ENCODE measurements at regions not wholly inside any gene's neighbourhood (a gene's known extent, or its start where the extent isn't known, plus 50 kb on each side); places are given as distances from the start of the nearest gene placed in this dataset.
A peak's percentile ranks its signal among the peaks of the same experiment; 100 is the strongest.

DNA sequence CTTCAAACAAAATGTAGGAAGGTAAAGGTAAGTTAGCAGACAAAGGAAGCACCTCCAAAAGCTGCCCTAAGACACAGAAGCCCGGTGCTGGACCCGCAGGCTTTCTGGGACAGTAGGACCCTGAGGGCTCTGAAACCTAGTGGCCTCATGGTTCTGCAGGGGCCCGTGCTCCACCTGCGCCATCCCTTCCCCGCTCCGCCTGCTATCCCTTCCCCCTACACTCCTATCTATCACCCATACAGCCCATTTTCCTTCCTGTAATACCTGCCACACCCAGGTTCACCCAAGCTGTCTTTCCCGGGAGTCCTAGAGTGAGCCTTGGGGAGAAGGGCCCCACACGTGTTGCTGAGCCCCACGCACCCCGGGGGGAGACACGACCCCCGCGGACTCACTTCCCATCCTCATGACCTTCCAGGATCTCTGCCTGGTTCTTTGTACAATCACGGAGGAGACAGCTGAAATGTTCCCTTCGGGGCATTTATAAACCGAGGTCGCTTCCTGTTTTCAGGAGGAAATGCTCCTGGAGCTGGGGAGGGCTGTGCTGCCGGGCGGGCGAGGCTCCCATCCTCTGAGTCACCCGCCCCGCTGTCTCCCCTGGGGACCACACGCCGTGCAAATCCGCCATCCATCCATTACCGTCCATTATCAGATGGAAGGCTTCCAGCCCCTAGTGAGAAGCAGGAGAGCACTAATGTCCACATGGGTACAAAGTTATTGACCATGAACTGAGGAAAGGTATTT lies 251.7 kb upstream of the PITRM1 start:
- Histone ChIP-seq H3K27ac (peak overlapping the region in 2 of 4 donors; percentile 7 to 29), H3K27me3 (no peaks in the 10 kb centered on the region), H3K36me3 (no peaks in the 10 kb centered on the region), H3K9me3 (no peaks in the 10 kb centered on the region), H3K4me1 (peaks cover 11 to 53% (median 32%) of the 10 kb centered on the region in 4 donors), H3K4me3 (no peak overlapping the region)
- intact Hi-C loops (cut with DNase I; ENCODE audit: low total_unique reads) (no loop called here), in situ Hi-C loops (cut with MboI; ENCODE audit: low pct_ligation_motif_present in 1 of 4, low pct_unique_long_range_greater_than_20kb in 1 of 4, low sequenced_read_pairs in 3 of 4) (no loop called here)
- DNase-seq = no peak
- TF ChIP-seq POLR2A (IDR thresholded peaks at IDR 0.05) (no peak), POLR2AphosphoS5 (IDR thresholded peaks at IDR 0.05) (no peak), EP300 (IDR thresholded peaks at IDR 0.05; ENCODE audit: low read depth) (no peak)
- TF ChIP-seq, protein P1, sequence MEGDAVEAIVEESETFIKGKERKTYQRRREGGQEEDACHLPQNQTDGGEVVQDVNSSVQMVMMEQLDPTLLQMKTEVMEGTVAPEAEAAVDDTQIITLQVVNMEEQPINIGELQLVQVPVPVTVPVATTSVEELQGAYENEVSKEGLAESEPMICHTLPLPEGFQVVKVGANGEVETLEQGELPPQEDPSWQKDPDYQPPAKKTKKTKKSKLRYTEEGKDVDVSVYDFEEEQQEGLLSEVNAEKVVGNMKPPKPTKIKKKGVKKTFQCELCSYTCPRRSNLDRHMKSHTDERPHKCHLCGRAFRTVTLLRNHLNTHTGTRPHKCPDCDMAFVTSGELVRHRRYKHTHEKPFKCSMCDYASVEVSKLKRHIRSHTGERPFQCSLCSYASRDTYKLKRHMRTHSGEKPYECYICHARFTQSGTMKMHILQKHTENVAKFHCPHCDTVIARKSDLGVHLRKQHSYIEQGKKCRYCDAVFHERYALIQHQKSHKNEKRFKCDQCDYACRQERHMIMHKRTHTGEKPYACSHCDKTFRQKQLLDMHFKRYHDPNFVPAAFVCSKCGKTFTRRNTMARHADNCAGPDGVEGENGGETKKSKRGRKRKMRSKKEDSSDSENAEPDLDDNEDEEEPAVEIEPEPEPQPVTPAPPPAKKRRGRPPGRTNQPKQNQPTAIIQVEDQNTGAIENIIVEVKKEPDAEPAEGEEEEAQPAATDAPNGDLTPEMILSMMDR (IDR thresholded peaks at IDR 0.05) = no peak
- 65% methylated on average over 26 of the region's 26 CpGs; no CpG with 5 or more reads in 1 of the 2 donors for WGBS, 2 donors (ENCODE audit: low coverage in 1 of 2)

DNA sequence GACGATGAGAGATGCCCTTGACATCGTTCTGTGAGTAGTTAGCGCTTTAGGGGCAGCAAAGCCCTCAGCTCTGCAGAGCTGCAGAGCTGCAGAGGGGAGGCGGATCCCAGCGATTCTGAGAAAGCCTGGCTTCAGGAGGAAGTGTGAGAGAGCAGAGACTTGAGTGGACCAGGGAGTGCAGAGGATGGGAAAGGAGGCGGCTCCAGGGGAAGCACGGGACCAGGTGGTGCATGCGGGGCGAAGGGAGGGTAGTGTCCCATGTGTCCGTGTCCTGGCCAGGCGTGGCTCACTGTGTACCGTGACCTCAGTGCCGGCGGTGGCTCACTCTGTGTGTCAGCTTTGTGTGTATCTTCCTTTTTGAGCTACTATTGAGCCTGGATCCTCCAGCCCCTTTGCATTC lies 250.8 kb upstream of the PITRM1 start:
- Histone ChIP-seq H3K9me3 (no peaks in the 10 kb centered on the region), H3K27me3 (no peaks in the 10 kb centered on the region), H3K4me1 (peaks cover 10 to 46% (median 27%) of the 10 kb centered on the region in 4 donors), H3K36me3 (no peaks in the 10 kb centered on the region), H3K27ac (peak overlapping the region in 1 of 4 donors; percentile 29), H3K4me3 (no peak overlapping the region)
- TF ChIP-seq EP300 (IDR thresholded peaks at IDR 0.05; ENCODE audit: low read depth) = no peak
- no peak for TF ChIP-seq POLR2A (IDR thresholded peaks at IDR 0.05)
- TF ChIP-seq, protein P1 (IDR thresholded peaks at IDR 0.05) = no peak
- no peak for TF ChIP-seq POLR2AphosphoS5 (IDR thresholded peaks at IDR 0.05)
- no peak for DNase-seq
- intact Hi-C loops (cut with DNase I; ENCODE audit: low total_unique reads) = no loop called here
- in situ Hi-C loops (cut with MboI; ENCODE audit: low pct_ligation_motif_present in 1 of 4, low pct_unique_long_range_greater_than_20kb in 1 of 4, low sequenced_read_pairs in 3 of 4) = no loop called here
- 89 to 100% methylated on average over 3 to 14 of the region's 14 CpGs for WGBS, 2 donors (ENCODE audit: low coverage in 1 of 2)

DNA sequence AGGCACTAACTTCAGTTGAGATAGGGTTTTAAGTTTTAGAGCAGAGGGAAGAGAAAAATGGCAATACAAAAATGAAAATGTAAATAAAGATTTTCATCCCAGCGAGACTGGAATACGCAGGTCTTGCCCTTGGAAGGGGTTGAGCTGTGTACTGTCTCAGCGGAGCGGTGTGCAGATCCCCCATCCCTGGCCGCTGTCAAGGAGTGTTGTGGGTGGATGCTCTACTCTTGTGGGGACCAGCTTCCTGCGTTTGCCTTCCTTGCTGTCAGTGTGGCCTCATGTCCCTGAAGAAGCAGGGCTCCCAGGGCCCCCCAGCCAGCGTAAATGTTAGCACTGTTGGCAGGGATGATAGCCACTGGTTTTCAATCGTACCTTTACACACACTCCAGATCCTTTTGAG lies 249.7 kb upstream of the PITRM1 start:
- no peak overlapping the region for H3K4me3 ChIP-seq
- no peaks in the 10 kb centered on the region for H3K9me3 ChIP-seq
- DNase-seq = no peak
- H3K27ac ChIP-seq = no peak overlapping the region
- intact Hi-C loops (cut with DNase I; ENCODE audit: low total_unique reads) = no loop called here
- peaks cover 4 to 38% (median 19%) of the 10 kb centered on the region in 4 donors for H3K4me1 ChIP-seq
- H3K27me3 ChIP-seq = no peaks in the 10 kb centered on the region
- 76% methylated on average over 2 to 8 of the region's 8 CpGs for WGBS, 2 donors (ENCODE audit: low coverage in 1 of 2)
- in situ Hi-C loops (cut with MboI; ENCODE audit: low pct_ligation_motif_present in 1 of 4, low pct_unique_long_range_greater_than_20kb in 1 of 4, low sequenced_read_pairs in 3 of 4) = no loop called here
- no peaks in the 10 kb centered on the region for H3K36me3 ChIP-seq
- TF ChIP-seq POLR2A (IDR thresholded peaks at IDR 0.05) (no peak), POLR2AphosphoS5 (IDR thresholded peaks at IDR 0.05) (no peak)

DNA sequence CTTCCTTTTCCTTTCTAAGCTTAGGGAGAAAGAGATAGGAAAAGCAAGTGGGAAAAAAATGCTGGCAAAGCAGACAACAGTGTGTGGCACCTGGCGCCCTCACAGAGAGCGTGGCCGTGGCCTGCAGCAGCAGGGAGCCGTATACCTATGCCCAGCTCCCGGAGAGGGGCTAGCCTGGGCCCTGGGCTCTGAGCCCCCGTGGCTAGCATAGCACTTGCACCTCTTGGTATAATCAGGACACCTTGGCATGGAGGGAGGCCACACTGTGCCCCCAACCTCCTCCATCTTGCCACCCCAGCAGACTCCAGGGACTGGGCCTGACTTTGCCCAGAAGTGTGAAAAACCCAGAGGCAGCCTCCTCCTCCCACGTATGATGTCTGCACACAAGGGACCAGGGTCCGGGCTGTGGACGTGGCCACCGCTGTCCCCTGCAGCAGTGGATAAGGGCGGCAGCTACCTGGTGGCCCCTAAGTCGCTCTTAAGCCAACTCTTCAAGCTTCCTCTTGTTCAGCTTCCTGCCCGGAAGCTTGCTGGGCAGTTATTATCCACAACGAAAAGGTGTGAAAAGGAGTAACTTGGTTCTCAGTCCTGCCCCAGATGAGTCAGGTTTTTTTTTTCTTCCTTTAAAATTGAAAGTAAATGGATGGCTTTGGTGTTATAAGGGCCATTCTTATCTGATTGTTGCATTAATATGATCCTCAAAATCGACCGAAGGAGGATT lies 249.1 kb upstream of the PITRM1 start:
- no peaks in the 10 kb centered on the region for H3K36me3 ChIP-seq
- no peaks in the 10 kb centered on the region for H3K27me3 ChIP-seq
- peaks cover 4 to 33% (median 16%) of the 10 kb centered on the region in 4 donors for H3K4me1 ChIP-seq
- DNase-seq = no peak
- no peak overlapping the region for H3K4me3 ChIP-seq
- H3K9me3 ChIP-seq = no peaks in the 10 kb centered on the region
- TF ChIP-seq POLR2A (IDR thresholded peaks at IDR 0.05) (no peak), POLR2AphosphoS5 (IDR thresholded peaks at IDR 0.05) (no peak), EP300 (IDR thresholded peaks at IDR 0.05; ENCODE audit: low read depth) (no peak)
- TF ChIP-seq, protein P1 (IDR thresholded peaks at IDR 0.05) = no peak
- H3K27ac ChIP-seq = no peak overlapping the region
- WGBS, 2 donors (ENCODE audit: low coverage in 1 of 2) = 48 to 72% methylated on average over 3 to 16 of the region's 16 CpGs
- in situ Hi-C loops (cut with MboI; ENCODE audit: low pct_ligation_motif_present in 1 of 4, low pct_unique_long_range_greater_than_20kb in 1 of 4, low sequenced_read_pairs in 3 of 4) = no loop called here
- intact Hi-C loops (cut with DNase I; ENCODE audit: low total_unique reads) = no loop called here

All from transverse colon (tissue), 4 donors.